Neural cell (in vitro differentiated cells): ENCODE measurements at regions not wholly inside any gene's neighbourhood (a gene's known extent, or its start where the extent isn't known, plus 50 kb on each side); places are given as distances from the start of the nearest gene placed in this dataset.

Experiments
- H2AFZ ChIP-seq: fragments of 200-600, 300-800 bp; sonication (generic), shearing (Covaris generic); 2 replicates; pipeline ENCODE4 v1.6.0; 2014; ENCODE audit warnings: low read depth, mild to moderate bottlenecking, antibody characterized with exemption, low read length, moderate library complexity
- H3F3A ChIP-seq: fragments of 200-600 bp; shearing (Covaris generic); 2 replicates; pipeline ENCODE4 v1.6.1; 2016; ENCODE audit warnings: mild to moderate bottlenecking, moderate library complexity, mixed read lengths, antibody characterized with exemption, low read length; ENCODE audit not compliant: insufficient read depth, poor library complexity, severe bottlenecking
- H3K27ac ChIP-seq: fragments of 200-600, 300-800 bp; sonication (generic), shearing (Covaris generic); 2 replicates; pipeline ENCODE4 v1.5.1; 2014; ENCODE audit warnings: mild to moderate bottlenecking, low read length, moderate library complexity
- H3K27me3 ChIP-seq: fragments of 300-800, 200-600 bp; sonication (generic), shearing (Covaris generic); 2 replicates; pipeline ENCODE4 v1.6.0; 2014; ENCODE audit warnings: mild to moderate bottlenecking, low read depth, low read length, moderate library complexity; ENCODE audit not compliant: insufficient read depth
- H3K36me3 ChIP-seq: fragments of 300-800, 200-600 bp; sonication (generic), shearing (Covaris generic); 2 replicates; pipeline ENCODE4 v1.5.1; 2014; ENCODE audit warnings: mild to moderate bottlenecking, antibody characterized with exemption, low read length, moderate library complexity; ENCODE audit not compliant: insufficient read depth
- H3K4me2 ChIP-seq: fragments of 300-800, 200-600 bp; sonication (generic), shearing (Covaris generic); 2 replicates; pipeline ENCODE4 v1.6.0; 2014; ENCODE audit warnings: mild to moderate bottlenecking, low read length
- H3K4me3 ChIP-seq: fragments of 300-800, 200-600 bp; sonication (generic), shearing (Covaris generic); 2 replicates; pipeline ENCODE4 v1.5.1; 2014; ENCODE audit warnings: mild to moderate bottlenecking, low read length, moderate library complexity
- H3K79me2 ChIP-seq: fragments of 200-600 bp; shearing (Covaris generic); replicated peaks from 2 replicates; pipeline ENCODE4 v1.6.0; 2014; ENCODE audit warnings: mild to moderate bottlenecking, low read length, moderate library complexity; ENCODE audit not compliant: insufficient read depth
- H3K9ac ChIP-seq: fragments of 300-800, 200-600 bp; sonication (generic), shearing (Covaris generic); 2 replicates; pipeline ENCODE4 v1.6.1; 2016; ENCODE audit warnings: mild to moderate bottlenecking, low read length, mixed read lengths
- H3K9me2 ChIP-seq: fragments of 200-600 bp; shearing (Covaris generic); 2 replicates; pipeline ENCODE4 v1.6.1; 2016; ENCODE audit warnings: mild to moderate bottlenecking, low read length, mixed read lengths; ENCODE audit not compliant: insufficient read depth
- H3K9me3 ChIP-seq: fragments of 200-600, 300-800 bp; sonication (generic), shearing (Covaris generic); 2 replicates; pipeline ENCODE4 v1.6.1; 2016; ENCODE audit warnings: mild to moderate bottlenecking, mixed run types, low read length, moderate library complexity, mixed read lengths
- H4K20me1 ChIP-seq: fragments of 200-600 bp; shearing (Covaris generic); 2 replicates; pipeline ENCODE4 v1.6.1; 2016; ENCODE audit warnings: mild to moderate bottlenecking, mixed run types; ENCODE audit not compliant: insufficient read depth
- EP300 ChIP-seq: fragments of 450-650 bp; conservative IDR thresholded peaks from 2 replicates; pipeline ENCODE4 v1.6.1; 2014; ENCODE audit warnings: antibody characterized with exemption, mild to moderate bottlenecking, moderate library complexity; ENCODE audit not compliant: poor library complexity, severe bottlenecking
- EZH2 ChIP-seq: fragments of 200-600, 300-800 bp; shearing (Covaris generic), sonication (generic); IDR thresholded peaks from 2 replicates; pipeline ENCODE4 v1.6.1; 2014; ENCODE audit warnings: antibody characterized with exemption, low read length, borderline replicate concordance, mild to moderate bottlenecking; ENCODE audit not compliant: insufficient read depth, poor library complexity, severe bottlenecking
- MXI1 ChIP-seq: fragments of 450-650 bp; conservative IDR thresholded peaks from 2 replicates; pipeline ENCODE4 v1.6.1; 2014; ENCODE audit warnings: antibody characterized with exemption, mild to moderate bottlenecking; ENCODE audit not compliant: poor library complexity, severe bottlenecking
- POLR2AphosphoS5 ChIP-seq: IDR thresholded peaks from 2 replicates; pipeline ENCODE4 v1.6.1; 2012
- RAD21 ChIP-seq: fragments of 450-650 bp; conservative IDR thresholded peaks from 2 replicates; pipeline ENCODE4 v1.6.1; 2014; ENCODE audit warnings: antibody characterized with exemption, mild to moderate bottlenecking, moderate library complexity
- SMC3 ChIP-seq: fragments of 450-650 bp; conservative IDR thresholded peaks from 2 replicates; pipeline ENCODE4 v1.6.1; 2014; ENCODE audit warnings: antibody characterized with exemption, mild to moderate bottlenecking, moderate library complexity; ENCODE audit not compliant: poor library complexity
- TAF1 ChIP-seq: IDR thresholded peaks from 2 replicates; pipeline ENCODE4 v1.6.1; 2012; ENCODE audit warnings: low read depth
- TF ChIP-seq, protein P1 (sequence below): IDR thresholded peaks from 2 replicates; pipeline ENCODE4 v1.6.1; 2012; ENCODE audit warnings: borderline replicate concordance
- TF ChIP-seq, protein P2 (sequence below): fragments of 450-650 bp; IDR thresholded peaks from 2 replicates; pipeline ENCODE4 v1.5.1; 2014; ENCODE audit warnings: antibody characterized with exemption, mild to moderate bottlenecking, moderate library complexity; ENCODE audit not compliant: poor library complexity, severe bottlenecking

DNA sequence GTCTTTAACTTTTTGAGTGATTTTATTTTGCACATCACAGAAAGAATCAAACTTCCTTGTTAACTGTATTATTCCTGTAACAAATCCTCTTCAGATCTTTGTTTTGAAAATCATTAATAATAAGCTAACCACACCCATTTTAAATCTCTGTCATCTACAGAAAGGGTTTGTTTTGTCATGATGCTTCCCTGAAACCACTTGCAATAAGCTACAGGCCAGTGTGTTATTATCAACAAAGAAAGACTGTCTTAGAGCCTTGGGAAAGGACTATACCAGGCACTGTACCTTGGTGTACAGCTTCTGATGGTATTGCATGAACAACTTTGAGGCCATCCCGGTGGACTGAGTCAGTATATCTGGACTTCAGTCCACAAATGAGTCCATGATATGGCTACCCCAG lies 145.3 kb upstream of the FAM3C start:
- Histone ChIP-seq H3K4me3 (no peak overlapping the region), H2AFZ (no peak overlapping the region), H3K4me2 (no peak overlapping the region), H3K9me2 (no peaks in the 10 kb centered on the region), H4K20me1 (no peaks in the 10 kb centered on the region), H3K9me3 (no peaks in the 10 kb centered on the region), H3K79me2 (no peaks in the 10 kb centered on the region), H3K9ac (no peak overlapping the region), H3F3A (no peaks in the 10 kb centered on the region), H3K36me3 (no peaks in the 10 kb centered on the region), H3K27ac (no peak overlapping the region), H3K27me3 (no peaks in the 10 kb centered on the region)
- TF ChIP-seq RAD21 = no peak
- TF ChIP-seq, protein P1, sequence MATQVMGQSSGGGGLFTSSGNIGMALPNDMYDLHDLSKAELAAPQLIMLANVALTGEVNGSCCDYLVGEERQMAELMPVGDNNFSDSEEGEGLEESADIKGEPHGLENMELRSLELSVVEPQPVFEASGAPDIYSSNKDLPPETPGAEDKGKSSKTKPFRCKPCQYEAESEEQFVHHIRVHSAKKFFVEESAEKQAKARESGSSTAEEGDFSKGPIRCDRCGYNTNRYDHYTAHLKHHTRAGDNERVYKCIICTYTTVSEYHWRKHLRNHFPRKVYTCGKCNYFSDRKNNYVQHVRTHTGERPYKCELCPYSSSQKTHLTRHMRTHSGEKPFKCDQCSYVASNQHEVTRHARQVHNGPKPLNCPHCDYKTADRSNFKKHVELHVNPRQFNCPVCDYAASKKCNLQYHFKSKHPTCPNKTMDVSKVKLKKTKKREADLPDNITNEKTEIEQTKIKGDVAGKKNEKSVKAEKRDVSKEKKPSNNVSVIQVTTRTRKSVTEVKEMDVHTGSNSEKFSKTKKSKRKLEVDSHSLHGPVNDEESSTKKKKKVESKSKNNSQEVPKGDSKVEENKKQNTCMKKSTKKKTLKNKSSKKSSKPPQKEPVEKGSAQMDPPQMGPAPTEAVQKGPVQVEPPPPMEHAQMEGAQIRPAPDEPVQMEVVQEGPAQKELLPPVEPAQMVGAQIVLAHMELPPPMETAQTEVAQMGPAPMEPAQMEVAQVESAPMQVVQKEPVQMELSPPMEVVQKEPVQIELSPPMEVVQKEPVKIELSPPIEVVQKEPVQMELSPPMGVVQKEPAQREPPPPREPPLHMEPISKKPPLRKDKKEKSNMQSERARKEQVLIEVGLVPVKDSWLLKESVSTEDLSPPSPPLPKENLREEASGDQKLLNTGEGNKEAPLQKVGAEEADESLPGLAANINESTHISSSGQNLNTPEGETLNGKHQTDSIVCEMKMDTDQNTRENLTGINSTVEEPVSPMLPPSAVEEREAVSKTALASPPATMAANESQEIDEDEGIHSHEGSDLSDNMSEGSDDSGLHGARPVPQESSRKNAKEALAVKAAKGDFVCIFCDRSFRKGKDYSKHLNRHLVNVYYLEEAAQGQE = no peak
- TF ChIP-seq MXI1 = no peak
- no peak for TF ChIP-seq EP300
- TF ChIP-seq, protein P2, sequence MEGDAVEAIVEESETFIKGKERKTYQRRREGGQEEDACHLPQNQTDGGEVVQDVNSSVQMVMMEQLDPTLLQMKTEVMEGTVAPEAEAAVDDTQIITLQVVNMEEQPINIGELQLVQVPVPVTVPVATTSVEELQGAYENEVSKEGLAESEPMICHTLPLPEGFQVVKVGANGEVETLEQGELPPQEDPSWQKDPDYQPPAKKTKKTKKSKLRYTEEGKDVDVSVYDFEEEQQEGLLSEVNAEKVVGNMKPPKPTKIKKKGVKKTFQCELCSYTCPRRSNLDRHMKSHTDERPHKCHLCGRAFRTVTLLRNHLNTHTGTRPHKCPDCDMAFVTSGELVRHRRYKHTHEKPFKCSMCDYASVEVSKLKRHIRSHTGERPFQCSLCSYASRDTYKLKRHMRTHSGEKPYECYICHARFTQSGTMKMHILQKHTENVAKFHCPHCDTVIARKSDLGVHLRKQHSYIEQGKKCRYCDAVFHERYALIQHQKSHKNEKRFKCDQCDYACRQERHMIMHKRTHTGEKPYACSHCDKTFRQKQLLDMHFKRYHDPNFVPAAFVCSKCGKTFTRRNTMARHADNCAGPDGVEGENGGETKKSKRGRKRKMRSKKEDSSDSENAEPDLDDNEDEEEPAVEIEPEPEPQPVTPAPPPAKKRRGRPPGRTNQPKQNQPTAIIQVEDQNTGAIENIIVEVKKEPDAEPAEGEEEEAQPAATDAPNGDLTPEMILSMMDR = no peak
- TF ChIP-seq EZH2 = no peak
- no peak for TF ChIP-seq TAF1
- TF ChIP-seq SMC3 = no peak
- no peak for TF ChIP-seq POLR2AphosphoS5

DNA sequence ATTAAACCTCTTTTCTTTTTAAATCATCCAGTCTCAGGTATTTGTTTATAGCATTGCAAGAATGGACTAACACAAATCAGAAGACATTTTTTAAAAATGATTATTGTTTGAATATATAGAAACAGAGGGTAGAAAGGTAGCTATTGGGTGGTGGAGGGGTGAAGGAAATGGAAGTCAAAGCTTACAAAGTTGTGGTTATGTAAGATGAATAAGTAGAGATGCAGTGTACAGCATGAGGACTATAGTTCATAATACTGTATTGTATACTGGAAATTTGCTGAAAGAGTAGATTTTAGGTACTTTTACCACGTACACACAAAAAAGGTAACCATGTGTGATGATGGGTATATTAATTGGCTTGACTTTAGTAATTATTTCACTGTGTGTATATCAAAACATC lies 144.0 kb upstream of the FAM3C start:
- no peaks in the 10 kb centered on the region for H3K9me3 ChIP-seq
- H3K4me3 ChIP-seq = no peak overlapping the region
- H4K20me1 ChIP-seq = no peaks in the 10 kb centered on the region
- no peak overlapping the region for H3K9ac ChIP-seq
- no peak overlapping the region for H2AFZ ChIP-seq
- no peak for TF ChIP-seq SMC3
- TF ChIP-seq EZH2 = no peak
- TF ChIP-seq EP300 = no peak
- TF ChIP-seq, protein P2 = no peak
- TF ChIP-seq RAD21 = no peak
- no peak for TF ChIP-seq MXI1
- TF ChIP-seq, protein P1 = no peak
- TF ChIP-seq TAF1 = no peak
- TF ChIP-seq POLR2AphosphoS5 = no peak
- no peaks in the 10 kb centered on the region for H3K9me2 ChIP-seq
- no peak overlapping the region for H3K4me2 ChIP-seq
- no peaks in the 10 kb centered on the region for H3K36me3 ChIP-seq
- no peaks in the 10 kb centered on the region for H3F3A ChIP-seq
- no peak overlapping the region for H3K27ac ChIP-seq
- no peaks in the 10 kb centered on the region for H3K27me3 ChIP-seq
- no peaks in the 10 kb centered on the region for H3K79me2 ChIP-seq
